VCaP (cell line): ENCODE measurements at regions not wholly inside any gene's neighbourhood (a gene's known extent, or its start where the extent isn't known, plus 50 kb on each side); places are given as distances from the start of the nearest gene placed in this dataset.

Source experiments
- H3K27ac ChIP-seq: fragments of 450-650 bp; 2 replicates; pipeline ENCODE4 v1.5.1; 2017
- CTCF ChIP-seq: fragments of 450-650 bp; conservative IDR thresholded peaks from 2 replicates; pipeline ENCODE4 v1.5.1; 2017; ENCODE audit warnings: mild to moderate bottlenecking, moderate library complexity

- TF ChIP-seq CTCF: no peak
- no peak overlapping the region for H3K27ac ChIP-seq
Observed at GRCh38 chr14:48430805-48431204, 755.4 kb upstream of the MDGA2 start.

DNA sequence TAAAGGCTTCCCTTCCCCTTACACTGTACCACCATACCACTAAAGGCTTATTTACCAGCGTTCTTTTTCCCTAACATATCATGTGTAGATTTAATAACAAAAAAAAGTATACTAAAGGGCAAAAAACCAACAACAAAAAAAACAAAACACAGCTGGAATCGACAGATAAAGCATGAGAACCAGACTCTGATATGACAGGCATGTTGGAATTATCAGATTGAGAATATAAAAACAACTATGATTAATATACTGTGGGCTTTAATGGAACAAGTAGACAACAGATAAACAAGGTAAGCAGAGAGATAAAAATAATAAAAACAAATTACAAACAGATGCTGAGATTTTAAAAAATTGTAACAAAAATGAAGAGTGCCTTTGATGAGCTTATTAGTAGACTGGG lies 754.1 kb upstream of the MDGA2 start:
- H3K27ac ChIP-seq: no peak overlapping the region
- no peak for TF ChIP-seq CTCF

DNA sequence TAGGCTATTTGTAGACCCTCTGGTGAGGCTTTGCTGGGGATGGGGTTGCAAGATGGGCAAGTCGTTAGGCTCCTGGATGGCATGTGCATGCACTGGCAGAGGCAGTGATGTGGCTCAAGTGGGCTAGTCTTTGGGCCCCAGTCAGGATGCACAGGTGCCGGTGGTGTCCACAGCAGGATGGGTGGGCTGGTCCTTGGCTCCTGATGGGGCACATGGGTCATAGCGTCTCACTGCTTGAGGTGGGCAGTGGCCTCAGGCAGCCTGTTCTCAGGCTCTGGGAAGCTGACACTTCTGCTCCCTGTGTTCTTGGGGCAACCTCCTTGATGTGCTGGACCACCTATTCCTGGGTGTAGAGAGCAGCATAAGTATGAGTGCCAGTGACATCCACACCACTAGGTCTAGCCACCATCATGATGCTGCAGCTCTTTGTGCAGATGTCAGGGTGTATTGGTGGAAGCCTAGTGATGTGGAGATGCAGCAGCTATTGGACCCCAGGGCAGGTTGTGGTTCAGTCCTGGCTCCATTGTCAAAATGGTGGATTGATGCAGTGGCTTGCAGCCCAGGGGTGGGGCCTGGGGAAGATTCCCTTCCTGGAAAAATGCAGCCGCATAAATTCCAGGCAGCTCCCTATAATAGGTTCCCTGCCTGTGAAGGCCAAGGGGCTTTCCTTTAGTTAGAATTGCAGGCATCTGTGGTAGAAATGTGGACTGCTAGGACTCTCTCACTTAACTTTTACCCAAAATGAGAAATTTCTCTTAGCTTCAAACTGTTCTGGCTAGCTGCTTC lies 742.5 kb upstream of the MDGA2 start:
- no peak for TF ChIP-seq CTCF
- no peak overlapping the region for H3K27ac ChIP-seq

DNA sequence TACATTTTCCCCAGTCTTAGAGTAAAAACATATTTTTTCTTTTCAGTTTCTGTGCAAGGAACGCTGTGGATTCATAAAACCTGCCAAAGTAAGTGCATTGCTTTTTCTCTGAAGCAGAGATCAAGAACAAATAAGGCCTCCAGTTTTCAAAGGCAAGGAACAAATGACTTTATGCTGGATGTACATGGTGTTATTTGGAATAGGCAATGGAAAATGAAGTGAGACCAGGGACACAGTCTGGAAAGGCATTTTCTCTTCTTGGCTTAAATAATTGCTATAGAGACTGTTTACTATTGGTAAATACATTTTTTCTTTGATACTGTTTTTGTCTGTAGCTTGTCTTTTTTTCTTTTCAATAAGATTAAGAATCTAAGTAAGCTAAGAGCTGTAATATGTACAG lies 725.9 kb upstream of the MDGA2 start:
- no peak overlapping the region for H3K27ac ChIP-seq
- no peak for TF ChIP-seq CTCF

DNA sequence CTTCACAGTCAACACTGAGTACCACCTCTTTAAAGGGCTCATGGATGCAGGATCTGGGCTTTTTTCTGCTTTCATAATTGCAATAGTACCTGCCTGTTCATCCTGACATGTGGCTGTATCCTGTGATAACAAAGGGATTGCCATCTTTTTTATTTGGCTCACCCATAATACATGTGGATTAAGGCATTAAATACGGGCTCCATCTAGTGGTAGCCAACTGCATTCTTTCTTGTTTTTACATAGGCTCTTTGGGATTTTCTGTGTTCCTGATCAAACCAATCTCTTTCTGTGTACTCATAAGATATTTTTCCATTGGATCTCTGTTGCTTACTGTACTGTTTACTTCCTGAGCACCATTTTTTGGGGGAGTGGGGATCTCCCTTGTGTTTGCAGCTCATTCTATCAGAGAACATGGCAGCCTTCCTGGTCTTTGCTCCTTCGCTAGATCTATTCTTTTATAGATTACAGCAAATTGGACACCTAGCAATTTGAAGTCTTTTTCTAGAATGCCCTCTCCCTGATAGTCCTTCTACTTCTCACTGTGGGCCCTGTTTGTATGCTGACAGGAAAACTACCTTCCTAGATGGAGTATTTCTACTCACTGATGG lies 723.4 kb upstream of the MDGA2 start:
- peak; percentile 89 for TF ChIP-seq CTCF
- H3K27ac ChIP-seq: no peak overlapping the region

DNA sequence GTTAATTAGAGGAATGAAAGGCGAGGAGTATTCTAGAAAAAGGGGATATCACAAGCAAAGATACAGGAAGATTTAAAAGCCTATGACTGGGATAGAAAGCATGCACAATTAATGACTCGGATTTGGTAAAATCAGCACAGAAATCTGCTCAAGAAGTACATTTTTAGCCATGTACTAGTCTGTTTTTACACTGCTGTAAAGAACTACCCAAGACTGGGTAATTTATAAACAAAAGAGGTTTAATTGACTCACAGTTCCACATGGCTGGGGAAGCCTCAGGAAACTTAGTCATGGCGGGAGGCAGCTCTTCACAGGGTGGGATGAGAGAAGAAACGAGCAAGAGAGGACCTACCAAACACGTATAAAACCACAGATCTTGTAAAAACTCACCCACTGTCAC lies 716.3 kb upstream of the MDGA2 start:
- TF ChIP-seq CTCF: no peak
- no peak overlapping the region for H3K27ac ChIP-seq

DNA sequence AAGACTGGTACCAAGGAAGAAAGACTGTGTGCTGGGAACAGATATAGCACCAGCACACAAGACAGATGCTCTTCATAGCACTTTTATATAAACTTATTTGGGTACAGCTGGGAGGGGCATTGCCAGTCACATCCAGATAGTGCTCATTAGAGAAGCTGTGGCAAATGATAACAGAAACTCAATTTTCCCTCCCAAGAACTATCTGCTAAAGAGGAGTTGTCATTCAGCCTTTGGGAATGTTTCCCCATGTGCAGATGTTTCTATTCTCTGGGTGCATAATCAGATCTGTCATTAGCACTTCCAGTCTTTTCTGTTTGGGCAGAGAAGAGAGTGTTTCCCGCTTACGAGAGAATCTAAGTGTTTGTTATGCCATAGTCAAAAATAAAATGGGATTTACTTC lies 714.9 kb upstream of the MDGA2 start:
- TF ChIP-seq CTCF: no peak
- no peak overlapping the region for H3K27ac ChIP-seq
